ENCODE measurements at regions not wholly inside any gene's neighbourhood (a gene's known extent, or its start where the extent isn't known, plus 50 kb on each side); places are given as distances from the start of the nearest gene placed in this dataset.
A peak's percentile ranks its signal among the peaks of the same experiment; 100 is the strongest.

DNA sequence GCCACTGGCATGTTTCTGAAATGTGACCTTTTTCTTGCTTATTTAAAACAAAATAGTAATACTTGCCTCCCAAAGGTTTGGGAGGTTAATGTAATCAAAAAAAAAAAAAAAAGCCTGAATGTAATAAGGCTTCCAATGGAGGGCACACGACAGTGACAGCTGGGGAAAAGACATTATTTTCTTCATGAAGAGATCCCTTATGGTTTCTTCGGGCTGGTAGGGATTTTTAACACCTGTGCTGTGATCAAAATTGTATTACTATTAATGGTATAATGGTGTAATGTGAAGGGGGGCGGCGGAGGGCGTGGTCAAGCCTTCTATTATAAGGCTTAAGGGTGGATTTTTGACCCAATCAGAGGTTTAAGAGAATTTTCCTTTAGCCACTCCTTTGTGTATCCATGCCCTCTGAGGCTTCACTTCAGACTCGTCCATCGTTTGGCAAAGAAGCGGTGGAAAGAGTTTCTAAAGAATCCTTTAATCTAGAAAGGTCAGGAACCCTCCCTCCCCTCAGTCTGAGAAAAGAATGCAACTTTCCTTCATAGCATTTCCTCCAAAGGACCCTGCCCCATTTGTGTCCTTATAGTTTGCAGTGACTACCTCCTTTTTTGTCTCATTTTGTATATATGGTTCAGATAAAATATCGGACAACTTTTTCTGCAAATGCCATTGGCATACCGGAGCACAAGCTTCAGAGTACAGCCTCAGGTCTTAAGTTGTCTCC is 89.5 kb upstream of the CHD2 start:
- peak overlapping the region; percentile 82 for H3K4me3 ChIP-seq (ENCODE audit: low read length, poor library complexity, severe bottlenecking)
- H3K79me2 ChIP-seq (ENCODE audit: insufficient read depth, low read length) = peaks cover 30% of the 10 kb centered on the region

DNA sequence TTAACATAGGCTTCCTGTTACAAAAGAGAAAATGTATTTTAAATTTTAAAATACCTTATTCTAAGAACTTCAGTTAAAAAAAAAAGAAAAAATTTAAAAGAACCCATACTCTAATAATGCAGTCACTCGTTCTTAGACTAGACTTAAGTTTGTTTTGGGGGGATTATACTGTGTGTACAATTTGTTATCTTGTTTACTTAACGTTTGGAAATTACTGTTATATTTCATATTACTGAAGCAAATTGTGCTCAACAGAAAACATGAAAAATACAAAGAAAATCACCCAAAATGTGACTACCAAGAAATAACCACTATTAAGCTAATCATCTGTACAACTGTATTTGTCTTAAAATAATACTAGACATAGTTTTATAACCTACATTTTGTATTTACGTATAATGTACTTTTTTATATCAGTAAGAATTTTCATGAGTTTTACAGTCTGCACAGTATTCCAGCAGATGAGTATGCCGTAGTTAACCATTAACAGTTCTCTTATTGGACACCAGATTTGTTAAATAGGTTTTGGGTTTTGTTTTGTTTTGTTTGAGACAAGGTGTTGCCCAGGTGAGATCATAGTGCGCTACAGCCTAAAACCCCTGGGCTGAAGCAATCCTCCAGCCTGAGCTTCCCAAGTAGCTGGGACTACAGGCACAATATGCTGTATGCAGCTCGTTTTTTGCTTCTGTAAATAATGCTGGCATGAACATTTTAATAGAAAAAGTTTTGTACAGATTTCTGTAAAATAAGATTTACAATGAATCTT is 88.8 kb upstream of the CHD2 start:
- Histone ChIP-seq H3K9me2 (replicated peaks; ENCODE audit: low read depth, low read length) (no peaks in the 10 kb centered on the region), H3K4me3 (ENCODE audit: low read length, poor library complexity, severe bottlenecking) (peak overlapping the region; percentile 82), H3K9ac (ENCODE audit: low read depth, low read length, poor library complexity, severe bottlenecking) (peak overlapping the region; percentile 99), H2AFZ (ENCODE audit: low read length) (no peak overlapping the region), H4K20me1 (ENCODE audit: insufficient read depth, low read length, poor library complexity, severe bottlenecking) (no peaks in the 10 kb centered on the region), H3K27me3 (ENCODE audit: insufficient read depth, low read length, poor library complexity, severe bottlenecking) (no peaks in the 10 kb centered on the region), H3K79me2 (ENCODE audit: insufficient read depth, low read length) (peaks cover 30% of the 10 kb centered on the region), H3K4me1 (ENCODE audit: insufficient read depth, low read length, poor library complexity, severe bottlenecking) (peaks cover 31% of the 10 kb centered on the region), H3K36me3 (ENCODE audit: insufficient read depth, low read length) (no peaks in the 10 kb centered on the region), H3F3A (ENCODE audit: low read depth) (no peaks in the 10 kb centered on the region), H3K4me2 (ENCODE audit: low read depth, low read length, poor library complexity, severe bottlenecking) (peak overlapping the region; percentile 91), H3K9me3 (ENCODE audit: insufficient read depth, low read depth, low read length) (no peaks in the 10 kb centered on the region)
- TF ChIP-seq EZH2phosphoT487 (IDR thresholded peaks at IDR 0.05; ENCODE audit: borderline replicate concordance) = no peak
- TF ChIP-seq, protein P1, sequence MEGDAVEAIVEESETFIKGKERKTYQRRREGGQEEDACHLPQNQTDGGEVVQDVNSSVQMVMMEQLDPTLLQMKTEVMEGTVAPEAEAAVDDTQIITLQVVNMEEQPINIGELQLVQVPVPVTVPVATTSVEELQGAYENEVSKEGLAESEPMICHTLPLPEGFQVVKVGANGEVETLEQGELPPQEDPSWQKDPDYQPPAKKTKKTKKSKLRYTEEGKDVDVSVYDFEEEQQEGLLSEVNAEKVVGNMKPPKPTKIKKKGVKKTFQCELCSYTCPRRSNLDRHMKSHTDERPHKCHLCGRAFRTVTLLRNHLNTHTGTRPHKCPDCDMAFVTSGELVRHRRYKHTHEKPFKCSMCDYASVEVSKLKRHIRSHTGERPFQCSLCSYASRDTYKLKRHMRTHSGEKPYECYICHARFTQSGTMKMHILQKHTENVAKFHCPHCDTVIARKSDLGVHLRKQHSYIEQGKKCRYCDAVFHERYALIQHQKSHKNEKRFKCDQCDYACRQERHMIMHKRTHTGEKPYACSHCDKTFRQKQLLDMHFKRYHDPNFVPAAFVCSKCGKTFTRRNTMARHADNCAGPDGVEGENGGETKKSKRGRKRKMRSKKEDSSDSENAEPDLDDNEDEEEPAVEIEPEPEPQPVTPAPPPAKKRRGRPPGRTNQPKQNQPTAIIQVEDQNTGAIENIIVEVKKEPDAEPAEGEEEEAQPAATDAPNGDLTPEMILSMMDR (conservative IDR thresholded peaks at IDR 0.05; ENCODE audit: low read length) = no peak

More for the DNA sequence above, 89.5 kb upstream of the CHD2 start:
- no peaks in the 10 kb centered on the region for H4K20me1 ChIP-seq (ENCODE audit: insufficient read depth, low read length, poor library complexity, severe bottlenecking)
- H2AFZ ChIP-seq (ENCODE audit: low read length) = peak overlapping the region; percentile 37; the same call in 1 of the 2 replicates
- no peaks in the 10 kb centered on the region for H3K9me3 ChIP-seq (ENCODE audit: insufficient read depth, low read depth, low read length)
- H3F3A ChIP-seq (ENCODE audit: low read depth) = no peaks in the 10 kb centered on the region
- peaks cover 31% of the 10 kb centered on the region for H3K4me1 ChIP-seq (ENCODE audit: insufficient read depth, low read length, poor library complexity, severe bottlenecking)
- TF ChIP-seq EZH2phosphoT487 (IDR thresholded peaks at IDR 0.05; ENCODE audit: borderline replicate concordance) = no peak
- TF ChIP-seq, protein P1 (conservative IDR thresholded peaks at IDR 0.05; ENCODE audit: low read length) = no peak
- no peaks in the 10 kb centered on the region for H3K36me3 ChIP-seq (ENCODE audit: insufficient read depth, low read length)
- H3K9ac ChIP-seq (ENCODE audit: low read depth, low read length, poor library complexity, severe bottlenecking) = peak overlapping the region; percentile 99
- peak overlapping the region; percentile 91 for H3K4me2 ChIP-seq (ENCODE audit: low read depth, low read length, poor library complexity, severe bottlenecking)
- H3K9me2 ChIP-seq (replicated peaks; ENCODE audit: low read depth, low read length) = no peaks in the 10 kb centered on the region
- H3K27me3 ChIP-seq (ENCODE audit: insufficient read depth, low read length, poor library complexity, severe bottlenecking) = no peaks in the 10 kb centered on the region

DNA sequence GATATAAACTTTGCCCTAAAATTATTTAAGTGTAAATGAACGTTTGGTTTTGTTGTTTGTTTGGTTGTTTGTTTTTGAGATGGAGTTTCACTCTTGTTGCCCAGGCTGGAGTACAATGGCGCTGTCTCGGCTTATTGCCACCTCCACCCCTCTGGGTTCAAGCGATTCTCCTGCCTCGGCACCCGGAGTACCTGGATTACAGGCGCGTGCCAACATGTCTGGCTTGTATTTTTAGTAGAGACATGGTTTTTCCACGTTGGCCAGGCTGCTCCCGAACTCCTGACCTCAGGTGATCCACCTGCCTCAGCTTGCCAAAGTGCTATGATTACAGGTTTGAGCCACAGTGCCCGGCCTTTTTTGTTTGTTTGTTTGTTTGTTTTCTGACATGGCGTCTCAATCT is 87.9 kb upstream of the CHD2 start:
- H2AFZ ChIP-seq (ENCODE audit: low read length) = no peak overlapping the region

More for the DNA sequence above, 87.9 kb upstream of the CHD2 start:
- H3K79me2 ChIP-seq (ENCODE audit: insufficient read depth, low read length) = peaks cover 26% of the 10 kb centered on the region
- no peaks in the 10 kb centered on the region for H3K27me3 ChIP-seq (ENCODE audit: insufficient read depth, low read length, poor library complexity, severe bottlenecking)
- H3F3A ChIP-seq (ENCODE audit: low read depth) = no peaks in the 10 kb centered on the region
- H3K4me3 ChIP-seq (ENCODE audit: low read length, poor library complexity, severe bottlenecking) = no peak overlapping the region
- H4K20me1 ChIP-seq (ENCODE audit: insufficient read depth, low read length, poor library complexity, severe bottlenecking) = no peaks in the 10 kb centered on the region
- H3K9me2 ChIP-seq (replicated peaks; ENCODE audit: low read depth, low read length) = no peaks in the 10 kb centered on the region
- TF ChIP-seq, protein P1 (conservative IDR thresholded peaks at IDR 0.05; ENCODE audit: low read length) = no peak
- TF ChIP-seq EZH2phosphoT487 (IDR thresholded peaks at IDR 0.05; ENCODE audit: borderline replicate concordance) = no peak
- no peaks in the 10 kb centered on the region for H3K36me3 ChIP-seq (ENCODE audit: insufficient read depth, low read length)
- no peak overlapping the region for H3K4me2 ChIP-seq (ENCODE audit: low read depth, low read length, poor library complexity, severe bottlenecking)
- no peak overlapping the region for H3K9ac ChIP-seq (ENCODE audit: low read depth, low read length, poor library complexity, severe bottlenecking)
- peaks cover 31% of the 10 kb centered on the region for H3K4me1 ChIP-seq (ENCODE audit: insufficient read depth, low read length, poor library complexity, severe bottlenecking)
- H3K9me3 ChIP-seq (ENCODE audit: insufficient read depth, low read depth, low read length) = no peaks in the 10 kb centered on the region

All from Loucy (cell line).